Adipocyte (in vitro differentiated cells): ENCODE measurements at regions not wholly inside any gene's neighbourhood (a gene's known extent, or its start where the extent isn't known, plus 50 kb on each side); places are given as distances from the start of the nearest gene placed in this dataset.
"Not testable (repeated sequence)": the region's sequence is repeated elsewhere in the genome, so short reads cannot be mapped to it uniquely, and the experiment has no call there.

ENCODE experiments used
- DNase-seq: peaks from one replicate; pipeline ENCODE4 v3.0.0-alpha.2; 2015; ENCODE audit warnings: low read depth
- H3K27me3 ChIP-seq: replicated peaks from 2 replicates; pipeline ENCODE4 v1.7.0; 2013; ENCODE audit warnings: mild to moderate bottlenecking, low read length, moderate library complexity; ENCODE audit not compliant: control insufficient read depth, insufficient read depth
- H3K36me3 ChIP-seq: 2 replicates; pipeline ENCODE4 v1.7.0; 2013; ENCODE audit warnings: low read length, mild to moderate bottlenecking, moderate library complexity; ENCODE audit not compliant: control insufficient read depth, insufficient read depth, severe bottlenecking
- H3K4me1 ChIP-seq: 2 replicates; pipeline ENCODE4 v1.7.0; 2013; ENCODE audit warnings: mild to moderate bottlenecking, low read length, moderate library complexity; ENCODE audit not compliant: control insufficient read depth, insufficient read depth
- H3K4me3 ChIP-seq: 2 replicates; pipeline ENCODE4 v1.7.0; 2013; ENCODE audit warnings: mild to moderate bottlenecking, low read length, moderate library complexity
- H3K9ac ChIP-seq: 2 replicates; pipeline ENCODE4 v1.7.0; 2013; ENCODE audit warnings: mild to moderate bottlenecking, low read length, moderate library complexity
- H3K9me3 ChIP-seq: 2 replicates; pipeline ENCODE4 v1.7.0; 2013; ENCODE audit warnings: mild to moderate bottlenecking, low read length, moderate library complexity; ENCODE audit not compliant: control insufficient read depth

DNA sequence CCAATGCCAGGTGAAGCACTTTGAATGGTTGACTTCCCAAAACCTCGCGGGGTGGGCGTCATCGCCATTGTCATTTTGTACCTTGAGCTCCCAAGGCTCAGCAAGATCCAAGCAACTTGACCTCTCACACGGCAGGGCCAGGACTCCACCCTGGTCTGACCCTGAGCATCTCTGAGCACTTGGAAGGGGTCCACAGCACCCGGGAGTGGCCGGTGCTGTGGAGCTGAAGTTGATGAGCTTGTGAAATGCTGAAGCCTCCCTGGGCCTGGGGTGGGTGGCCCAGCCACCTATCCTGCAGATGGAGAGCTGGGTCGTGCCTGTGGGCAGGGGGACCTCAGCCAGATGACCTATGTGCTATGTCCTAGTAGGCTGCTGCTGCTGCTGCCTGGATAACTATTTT is 283.3 kb upstream of the FOXF1 start:
- H3K4me3 ChIP-seq = no peak overlapping the region
- peaks cover 3% of the 10 kb centered on the region for H3K9me3 ChIP-seq
- DNase-seq = no peak

DNA sequence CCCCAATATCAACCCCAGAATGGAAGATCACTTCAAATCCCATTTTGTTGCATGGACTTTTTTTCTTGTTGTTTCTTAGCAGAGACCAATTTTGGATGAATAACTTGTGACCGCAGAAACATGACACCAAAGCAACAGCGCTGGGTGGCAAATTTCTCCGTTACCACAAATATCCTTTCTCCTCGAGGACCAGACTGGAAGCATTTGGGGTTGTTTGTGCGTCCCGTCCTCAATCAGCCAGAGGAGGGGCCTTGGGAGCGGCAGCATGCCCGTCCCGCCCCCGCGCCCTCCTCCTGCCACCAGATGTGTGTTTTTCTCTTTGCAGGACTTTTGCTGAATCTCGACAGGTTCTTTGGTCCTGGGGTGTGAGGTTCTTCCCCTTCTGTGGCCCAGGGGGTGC is 282.5 kb upstream of the FOXF1 start:
- peak; percentile 84 for DNase-seq
- no peaks in the 10 kb centered on the region for H3K36me3 ChIP-seq
- H3K4me1 ChIP-seq = peaks cover 13% of the 10 kb centered on the region
- H3K27me3 ChIP-seq = peaks cover 32% of the 10 kb centered on the region
- H3K9me3 ChIP-seq = peaks cover 3% of the 10 kb centered on the region
- H3K4me3 ChIP-seq = no peak overlapping the region
- no peak overlapping the region for H3K9ac ChIP-seq

More for the DNA sequence above, 283.3 kb upstream of the FOXF1 start:
- Histone ChIP-seq H3K4me1 (peaks cover 20% of the 10 kb centered on the region), H3K27me3 (peaks cover 25% of the 10 kb centered on the region), H3K9ac (no peak overlapping the region), H3K36me3 (no peaks in the 10 kb centered on the region)

DNA sequence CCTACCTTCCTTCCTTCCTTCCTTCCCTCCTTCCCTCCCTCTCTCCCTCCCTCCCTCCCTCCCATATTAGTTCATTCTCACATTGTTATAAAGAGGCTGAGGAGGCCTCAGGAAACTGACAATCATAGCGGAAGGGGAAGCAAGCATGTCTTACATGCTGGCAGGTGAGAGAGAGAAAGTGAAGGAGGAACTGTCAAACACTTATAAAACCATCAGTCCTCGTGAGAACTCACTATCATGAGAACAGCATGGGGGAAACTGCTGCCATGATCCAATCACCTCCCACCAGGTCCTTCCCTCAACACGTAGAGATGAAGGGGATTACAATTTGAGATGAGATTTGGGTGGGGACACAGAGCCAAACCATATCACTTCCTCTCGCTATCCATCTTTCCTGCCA is 281.6 kb upstream of the FOXF1 start:
- H3K27me3 ChIP-seq = peaks cover 32% of the 10 kb centered on the region
- H3K9me3 ChIP-seq = peaks cover 3% of the 10 kb centered on the region
- H3K9ac ChIP-seq = no peak overlapping the region
- no peaks in the 10 kb centered on the region for H3K36me3 ChIP-seq
- DNase-seq = no peak
- H3K4me1 ChIP-seq = peaks cover 3% of the 10 kb centered on the region
- no peak overlapping the region for H3K4me3 ChIP-seq

DNA sequence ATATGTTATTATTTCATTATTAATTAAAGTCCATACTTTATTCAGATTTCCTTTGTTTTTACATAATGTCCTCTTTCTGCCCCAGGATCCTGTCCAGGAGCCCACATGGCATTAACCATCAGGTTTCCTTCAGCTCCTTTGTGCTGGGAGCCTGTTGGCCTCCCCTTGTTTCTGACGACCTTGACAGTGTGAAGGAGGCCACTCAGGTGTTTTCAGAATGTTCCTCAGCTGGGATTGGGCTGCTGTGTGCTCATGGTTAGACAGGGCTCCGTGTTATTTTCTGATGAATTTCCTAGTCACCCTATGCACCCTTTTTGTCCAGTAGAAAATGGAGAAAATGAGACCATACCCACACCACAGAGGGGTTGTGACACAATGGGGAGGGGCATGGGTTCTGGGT is 281.0 kb upstream of the FOXF1 start:
- no peak for DNase-seq
- Histone ChIP-seq H3K4me3 (no peak overlapping the region), H3K4me1 (no peaks in the 10 kb centered on the region), H3K9ac (no peak overlapping the region), H3K27me3 (peaks cover 32% of the 10 kb centered on the region), H3K9me3 (peaks cover 3% of the 10 kb centered on the region), H3K36me3 (no peaks in the 10 kb centered on the region)

DNA sequence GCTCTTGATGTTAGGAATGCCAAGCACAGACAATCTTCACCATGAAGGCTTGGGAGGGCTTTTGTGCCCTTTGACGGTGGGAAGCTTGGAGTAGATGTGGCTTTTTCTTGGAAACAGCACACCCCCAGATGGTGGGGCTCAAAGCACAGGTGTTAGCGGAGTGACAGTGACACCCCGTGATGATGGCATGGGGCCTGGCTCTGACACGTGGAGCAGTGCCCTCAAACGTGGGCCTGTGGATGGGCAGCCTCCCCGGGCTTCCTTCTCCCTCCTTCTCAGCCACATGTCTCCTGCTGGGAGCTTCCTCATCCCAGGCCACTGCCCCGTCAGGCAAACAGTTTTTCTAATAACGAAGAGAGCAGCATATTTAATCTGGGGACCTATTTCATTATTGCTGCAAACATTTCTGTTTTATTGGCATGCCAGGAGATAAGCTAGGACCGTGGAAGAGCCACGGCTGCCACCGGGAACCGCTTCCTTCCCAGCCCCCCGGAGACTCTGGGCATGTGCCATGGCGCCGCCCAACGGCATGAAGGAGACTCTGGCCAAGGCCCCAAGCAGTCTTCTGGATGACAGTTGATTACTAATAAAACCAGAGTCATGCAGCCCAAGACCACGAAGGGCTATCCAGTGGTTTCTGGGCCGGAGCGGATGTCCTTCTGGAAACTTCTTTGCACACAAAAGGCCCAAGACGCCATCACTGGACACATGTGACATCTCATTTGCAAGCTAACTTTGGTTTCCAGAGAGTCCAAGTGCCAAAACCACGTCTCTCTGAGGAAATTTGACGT is 280.3 kb upstream of the FOXF1 start:
- no peak overlapping the region for H3K4me3 ChIP-seq
- H3K27me3 ChIP-seq = peaks cover 32% of the 10 kb centered on the region
- no peak overlapping the region for H3K9ac ChIP-seq
- peaks cover 3% of the 10 kb centered on the region for H3K9me3 ChIP-seq
- no peak for DNase-seq
- no peaks in the 10 kb centered on the region for H3K36me3 ChIP-seq
- H3K4me1 ChIP-seq = no peaks in the 10 kb centered on the region

DNA sequence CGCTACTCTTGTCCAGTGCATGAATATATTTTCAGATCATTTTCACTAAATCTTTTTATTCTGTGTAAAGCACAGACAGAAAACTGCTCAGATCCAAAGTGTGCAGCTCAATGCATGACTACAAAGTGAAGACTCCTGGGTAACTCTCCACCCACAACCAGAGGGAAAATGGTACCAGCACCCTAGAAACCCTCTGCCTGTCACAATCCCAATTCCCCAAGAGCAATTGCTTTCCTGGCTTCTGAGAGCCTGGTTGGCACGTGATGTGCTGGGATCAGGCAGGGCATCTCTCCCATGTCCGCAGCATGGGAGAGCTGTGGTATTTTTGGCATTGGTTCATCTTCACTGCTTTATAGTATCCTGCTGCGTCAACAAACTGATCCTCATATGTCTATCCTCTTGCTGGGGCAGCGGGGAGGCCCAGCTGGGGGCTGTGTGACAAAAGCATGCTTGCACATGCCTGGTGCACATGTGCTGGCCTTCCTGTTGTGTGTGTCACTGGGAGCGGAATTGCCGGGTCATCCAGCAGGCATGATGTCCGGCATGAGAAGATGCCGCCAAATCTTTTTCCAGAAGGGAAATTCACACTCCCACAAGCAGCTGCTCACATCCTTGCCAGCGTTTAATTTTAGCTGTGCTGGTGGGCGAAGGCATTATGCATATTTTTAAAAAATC is 278.9 kb upstream of the FOXF1 start:
- Histone ChIP-seq H3K4me3 (no peak overlapping the region), H3K36me3 (no peaks in the 10 kb centered on the region), H3K27me3 (peaks cover 27% of the 10 kb centered on the region), H3K4me1 (no peaks in the 10 kb centered on the region), H3K9ac (no peak overlapping the region), H3K9me3 (peaks cover 3% of the 10 kb centered on the region)
- DNase-seq = no peak

DNA sequence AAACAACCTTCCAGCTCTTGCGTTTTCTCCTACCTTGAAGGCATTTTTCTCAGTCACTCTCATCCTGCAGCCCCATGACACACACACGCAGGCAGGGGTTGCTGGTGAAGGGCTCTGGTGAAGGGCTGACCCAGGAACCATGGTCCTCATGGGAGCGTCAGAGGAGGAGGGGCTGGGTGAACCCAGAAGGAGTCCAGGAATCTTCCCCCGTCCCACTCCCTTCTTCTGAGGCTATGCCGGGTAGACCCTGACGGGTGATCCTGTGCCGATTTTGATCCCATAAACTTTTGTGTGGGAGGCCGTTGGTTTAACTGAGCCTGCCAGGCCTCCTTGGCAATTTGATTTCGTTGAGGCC is 278.4 kb upstream of the FOXF1 start:
- Histone ChIP-seq H3K27me3 (peaks cover 27% of the 10 kb centered on the region), H3K36me3 (no peaks in the 10 kb centered on the region), H3K9me3 (peaks cover 3% of the 10 kb centered on the region), H3K4me1 (no peaks in the 10 kb centered on the region), H3K4me3 (no peak overlapping the region), H3K9ac (no peak overlapping the region)
- no peak for DNase-seq

DNA sequence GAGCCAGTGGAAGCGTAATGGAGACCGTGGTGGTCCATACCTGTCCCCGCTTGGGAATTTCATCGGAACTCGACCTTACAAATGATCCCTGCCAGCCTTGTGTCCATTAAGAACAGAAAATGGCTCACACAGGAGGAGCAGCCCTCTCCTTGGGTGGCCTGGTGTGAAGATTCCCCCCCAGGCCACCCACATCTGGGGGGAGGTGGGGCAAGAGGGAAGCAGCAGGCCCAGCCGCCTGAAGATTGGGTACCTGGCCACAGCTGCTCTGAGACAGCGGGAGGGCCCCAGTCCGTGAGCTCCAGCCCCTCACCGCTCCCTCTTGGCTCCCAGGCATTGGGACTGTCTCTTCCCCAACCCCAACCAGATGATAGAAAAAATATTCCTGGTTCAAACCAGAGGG is 277.8 kb upstream of the FOXF1 start:
- H3K27me3 ChIP-seq = peaks cover 27% of the 10 kb centered on the region
- no peaks in the 10 kb centered on the region for H3K36me3 ChIP-seq
- no peak for DNase-seq
- H3K9me3 ChIP-seq = peaks cover 3% of the 10 kb centered on the region
- no peak overlapping the region for H3K9ac ChIP-seq
- no peaks in the 10 kb centered on the region for H3K4me1 ChIP-seq
- no peak overlapping the region for H3K4me3 ChIP-seq

DNA sequence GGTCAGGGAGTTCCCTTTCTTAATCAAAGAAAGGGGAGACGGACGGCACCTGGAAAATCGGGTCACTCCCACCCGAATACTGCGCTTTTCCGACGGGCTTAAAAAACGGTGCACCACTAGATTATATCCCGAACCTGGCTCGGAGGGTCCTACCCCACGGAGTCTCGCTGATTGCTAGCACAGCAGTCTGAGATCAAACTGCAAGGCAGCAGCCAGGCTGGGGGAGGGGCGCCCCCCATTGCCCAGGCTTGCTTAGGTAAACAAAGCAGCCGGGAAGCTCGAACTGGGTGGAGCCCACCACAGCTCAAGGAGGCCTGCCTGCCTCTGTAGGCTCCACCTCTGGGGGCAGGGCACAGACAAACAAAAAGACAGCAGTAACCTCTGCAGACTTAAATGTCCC is 276.8 kb upstream of the FOXF1 start:
- not testable (repeated sequence) for H3K36me3 ChIP-seq, H3K9ac ChIP-seq, DNase-seq, H3K4me3 ChIP-seq, H3K9me3 ChIP-seq, H3K4me1 ChIP-seq
- peaks cover 27% of the 10 kb centered on the region for H3K27me3 ChIP-seq

DNA sequence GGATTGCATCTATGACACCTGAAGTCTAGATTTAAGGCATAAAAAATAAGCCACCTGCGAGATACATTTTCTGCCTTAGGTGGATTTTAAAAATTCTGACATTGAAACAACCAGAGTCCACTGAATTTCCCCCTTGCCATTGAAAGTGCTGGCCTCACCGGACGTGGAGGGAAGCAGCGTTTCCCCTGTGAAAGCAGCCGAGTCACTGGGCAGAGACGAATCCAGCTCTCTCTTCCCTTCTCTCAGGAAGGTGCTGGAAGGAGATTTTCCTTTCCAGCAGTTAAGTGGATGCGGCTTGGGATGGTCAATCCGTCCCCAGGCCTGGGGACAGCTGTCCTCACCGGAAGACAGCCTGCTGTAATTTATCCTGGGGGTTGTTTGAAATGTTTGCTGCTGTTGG is 270.9 kb upstream of the FOXF1 start:
- Histone ChIP-seq H3K9me3 (no peaks in the 10 kb centered on the region), H3K36me3 (no peaks in the 10 kb centered on the region)
- DNase-seq = no peak

DNA sequence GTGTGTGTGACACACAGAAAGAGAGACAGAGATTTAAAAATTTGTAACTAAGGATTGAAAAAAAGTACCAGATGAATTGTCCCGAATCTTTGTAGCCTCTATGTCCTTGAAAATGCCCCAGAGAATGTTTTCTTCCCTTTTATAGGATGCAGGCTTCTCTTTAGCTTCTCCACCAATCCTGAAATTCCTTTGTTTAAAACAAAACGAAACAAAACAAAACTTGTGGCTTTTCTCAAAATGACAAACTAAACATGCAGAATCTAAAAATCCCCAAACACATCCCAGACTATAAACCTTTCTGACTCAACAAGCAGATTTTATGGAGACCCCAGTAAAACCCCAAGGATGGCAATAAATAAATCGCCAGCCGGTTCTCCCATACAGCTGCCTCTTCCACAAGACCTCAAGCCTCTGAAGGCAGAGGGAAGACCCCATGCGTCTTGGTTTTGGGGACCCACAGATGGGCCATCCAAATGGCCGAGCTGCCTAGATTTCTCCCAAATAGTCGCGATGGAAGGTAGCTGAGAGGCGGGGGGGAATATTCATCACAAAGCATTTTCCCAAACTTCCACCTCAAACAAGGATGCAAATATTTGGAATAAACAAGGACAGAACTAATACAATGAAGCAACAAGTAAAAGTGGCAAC is 269.5 kb upstream of the FOXF1 start:
- H3K9me3 ChIP-seq = peaks cover 9% of the 10 kb centered on the region
- H3K27me3 ChIP-seq = peaks cover 51% of the 10 kb centered on the region
- no peak overlapping the region for H3K4me3 ChIP-seq
- no peak overlapping the region for H3K9ac ChIP-seq
- DNase-seq = no peak
- H3K4me1 ChIP-seq = no peaks in the 10 kb centered on the region
- H3K36me3 ChIP-seq = no peaks in the 10 kb centered on the region

More for the DNA sequence above, 270.9 kb upstream of the FOXF1 start:
- H3K4me3 ChIP-seq = no peak overlapping the region
- no peak overlapping the region for H3K9ac ChIP-seq
- no peaks in the 10 kb centered on the region for H3K4me1 ChIP-seq
- H3K27me3 ChIP-seq = peaks cover 39% of the 10 kb centered on the region
